K562 (cell line): ENCODE measurements at regions not wholly inside any gene's neighbourhood (a gene's known extent, or its start where the extent isn't known, plus 50 kb on each side); places are given as distances from the start of the nearest gene placed in this dataset.

Experiments
- ATAC-seq: fragments of 200-7000 bp; cut with Tn5 transposase; 3 replicates; pipeline ENCODE4 v1.9.1; 2020; ENCODE audit warnings: moderate library complexity
- BruUV-seq: library from RNA; stranded (reverse); fragments of 400-500 nt; replicated peaks from 2 replicates; lab custom pipeline; 2021; lab: Mats Ljungman, UMichigan
- CTCF ChIA-PET: fragments of 300-600 bp; formaldehyde crosslinking; extraction: SDS; loops from one replicate; lab custom pipeline; 2021; ENCODE audit warnings: low intra/inter-chr PET ratio; lab: Yijun Ruan, JAX
- POLR2A ChIA-PET: fragments of 300-600, 350-650 bp; sonication (Branson Sonifier 250); formaldehyde crosslinking; extraction: SDS; loops from one replicate; lab custom pipeline; 2021; ENCODE audit warnings: antibody characterized with exemption, inconsistent platforms; lab: Yijun Ruan, JAX
- DNase-seq, 4 experiments: peaks; one replicate each; pipeline versions ENCODE4 v3.0.0 to v3.0.0-alpha.2; 2011 to 2018; ENCODE audit warnings: low spot score in 3 of 4, mixed read lengths in 3 of 4; ENCODE audit errors: extremely low read depth in 1 of 4
- FAIRE-seq: peaks from 2 replicates; lab custom pipeline; 2011; peaks lifted over from hg19 to GRCh38; lab: Jason Lieb, UNC
- H2AFZ ChIP-seq: 2 replicates; pipeline ENCODE4 v1.6.0; 2011; ENCODE audit warnings: low read depth, low read length, control low read depth, inconsistent platforms
- H3K27ac ChIP-seq: fragments of 200-600 bp; 3 replicates; pipeline ENCODE4 v1.8.0; 2011; ENCODE audit warnings: low read depth, mild to moderate bottlenecking, control low read depth, inconsistent platforms, low read length, moderate library complexity, mixed read lengths; ENCODE audit errors: extremely low read depth
- H3K27me3 ChIP-seq, 2 experiments: fragments of 300-600 bp in 1 of 2; 2 replicates in 1 of 2; 3 replicates in 1 of 2; pipeline versions ENCODE4 v1.6.0 to v1.8.0; 2011; ENCODE audit warnings: inconsistent platforms in 2 of 2, low read length in 2 of 2, mild to moderate bottlenecking in 1 of 2, mixed read lengths in 1 of 2, moderate library complexity in 1 of 2; ENCODE audit not compliant: control insufficient read depth in 2 of 2, insufficient read depth in 2 of 2
- H3K36me3 ChIP-seq: fragments of 300-600 bp; 3 replicates; pipeline ENCODE4 v1.8.0; 2011; ENCODE audit warnings: mild to moderate bottlenecking, low read length, inconsistent platforms; ENCODE audit not compliant: control insufficient read depth, insufficient read depth
- H3K4me1 ChIP-seq, 2 experiments: fragments of 200-600 bp in 1 of 2; replicated peaks in 1 of 2; 2 replicates in 1 of 2; 3 replicates in 1 of 2; pipeline versions ENCODE4 v1.5.1 to v1.8.0; 2011; ENCODE audit warnings: inconsistent platforms in 2 of 2, low read length in 2 of 2, mild to moderate bottlenecking in 1 of 2, mixed read lengths in 1 of 2, moderate library complexity in 1 of 2; ENCODE audit not compliant: control insufficient read depth in 2 of 2, insufficient read depth in 2 of 2
- H3K4me2 ChIP-seq: 2 replicates; pipeline ENCODE4 v1.6.1; 2011; ENCODE audit warnings: low read length, control low read depth, inconsistent platforms, mixed read lengths; ENCODE audit not compliant: insufficient read depth
- H3K4me3 ChIP-seq: fragments of 200-600 bp; sonication (generic), shearing (Covaris generic); 2 replicates; pipeline ENCODE4 v1.5.1; 2016; ENCODE audit warnings: control low read depth, inconsistent platforms
- H3K79me2 ChIP-seq: fragments of 200-600 bp; 3 replicates; pipeline ENCODE4 v1.8.0; 2011; ENCODE audit warnings: low read length, inconsistent platforms; ENCODE audit not compliant: control insufficient read depth, insufficient read depth
- H3K9ac ChIP-seq, 2 experiments: 2 replicates each; pipeline versions ENCODE4 v1.6.0 to v1.6.1; 2011; ENCODE audit warnings: low read depth in 2 of 2, low read length in 2 of 2, control low read depth in 1 of 2, inconsistent platforms in 1 of 2, mild to moderate bottlenecking in 1 of 2, mixed read lengths in 1 of 2; ENCODE audit not compliant: insufficient read depth in 1 of 2
- H3K9me1 ChIP-seq: one replicate; pipeline ENCODE4 v1.6.0; 2011; ENCODE audit warnings: inconsistent platforms, mild to moderate bottlenecking, low read length, moderate library complexity; ENCODE audit not compliant: control insufficient read depth, insufficient read depth
- H3K9me3 ChIP-seq: replicated peaks from 2 replicates; pipeline ENCODE4 v1.5.1; 2011; ENCODE audit warnings: low read depth, low read length, inconsistent platforms; ENCODE audit not compliant: control insufficient read depth, insufficient read depth
- H4K20me1 ChIP-seq: replicated peaks from 2 replicates; pipeline ENCODE4 v1.6.1; 2011; ENCODE audit warnings: low read length, inconsistent platforms, mixed read lengths; ENCODE audit not compliant: control insufficient read depth, insufficient read depth
- ARID1B ChIP-seq: fragments of 450-650 bp; IDR thresholded peaks from 2 replicates; pipeline ENCODE4 v1.6.1; 2016; ENCODE audit warnings: antibody characterized with exemption, mild to moderate bottlenecking, inconsistent platforms
- KAT2B ChIP-seq: IDR thresholded peaks from one replicate; pipeline ENCODE4 v1.6.1; 2012; ENCODE audit warnings: low read depth, mild to moderate bottlenecking, control low read depth, inconsistent platforms, low read length, moderate library complexity
- RBM17 ChIP-seq: fragments of 200-400 bp; formaldehyde crosslinking; IDR thresholded peaks from 2 replicates; pipeline ENCODE4 v1.6.1; 2017; ENCODE audit warnings: low read depth, mild to moderate bottlenecking, low read length, borderline replicate concordance
- WGBS: fragments of 100-300 bp; shearing (Covaris generic); methylation state at CpG from one replicate; pipeline ENCODE4 v1.1.6; 2016; ENCODE audit warnings: low coverage, mixed read lengths; ENCODE audit not compliant: insufficient coverage; ENCODE audit errors: missing lambda C conversion rate; 5-methylcytosine and 5-hydroxymethylcytosine counted together
- in situ Hi-C: fragments of 300-500 bp; cut with MboI; formaldehyde crosslinking; loops from 4 replicates; pipeline ENCODE4 v1.15.0; 2018; ENCODE audit warnings: inconsistent platforms, mixed read lengths
- intact Hi-C: fragments of 100-400 bp; cut with micrococcal nuclease; formaldehyde crosslinking; loops from 2 replicates; pipeline ENCODE4 v1.14.2; 2022

GRCh38 chr6:9131616-9132015, 696.3 kb upstream of the SLC35B3 start:
- Histone ChIP-seq H3K9me3 (no peaks in the 10 kb centered on the region; the same call in 1 of the 2 replicates), H3K79me2 (no peaks in the 10 kb centered on the region), H3K9ac (no peak overlapping the region), H3K4me1 (no peaks in the 10 kb centered on the region), H3K36me3 (no peaks in the 10 kb centered on the region), H3K4me2 (no peak overlapping the region), H2AFZ (no peak overlapping the region), H3K4me3 (no peak overlapping the region), H3K27me3 (no peaks in the 10 kb centered on the region), H4K20me1 (no peaks in the 10 kb centered on the region), H3K9me1 (no peaks in the 10 kb centered on the region), H3K27ac (no peak overlapping the region)
- FAIRE-seq (no peak), ATAC-seq (no peak), DNase-seq (no peak)
- in situ Hi-C loops, result no loop called here
- no peak for TF ChIP-seq ARID1B
- BruUV-seq, result no TSS peak
- CTCF ChIA-PET, result no interaction called here
- POLR2A ChIA-PET, result no interaction called here
- 0% methylated on average over 8 of the region's 8 CpGs for WGBS
- intact Hi-C loops, result no loop called here

- H3K27ac ChIP-seq, result no peak overlapping the region
- intact Hi-C loops, result no loop called here
- DNase-seq, result no peak
- TF ChIP-seq KAT2B (no peak), RBM17 (no peak)
- TF ChIP-seq, all 486 proteins: peak for 0
- no peaks in the 10 kb centered on the region for H3K4me1 ChIP-seq
- ChIA-PET POLR2A (no interaction called here), CTCF (no interaction called here)
- no peaks in the 10 kb centered on the region for H3K9me1 ChIP-seq
- H4K20me1 ChIP-seq, result no peaks in the 10 kb centered on the region
- H3K79me2 ChIP-seq, result no peaks in the 10 kb centered on the region
- H3K9ac ChIP-seq, result no peak overlapping the region
- 0% methylated on average over 3 of the region's 3 CpGs for WGBS
- no peak overlapping the region for H2AFZ ChIP-seq
- ATAC-seq (no peak), FAIRE-seq (no peak)
- no peaks in the 10 kb centered on the region for H3K27me3 ChIP-seq
- no peak overlapping the region for H3K4me2 ChIP-seq
- no TSS peak for BruUV-seq
- in situ Hi-C loops, result no loop called here
- no peaks in the 10 kb centered on the region for H3K36me3 ChIP-seq
- no peak overlapping the region for H3K4me3 ChIP-seq
- no peaks in the 10 kb centered on the region; the same call in 1 of the 2 replicates for H3K9me3 ChIP-seq
Observed at GRCh38 chr6:9131201-9131600, 695.9 kb upstream of the SLC35B3 start.
